ENCODE measurements at regions not wholly inside any gene's neighbourhood (a gene's known extent, or its start where the extent isn't known, plus 50 kb on each side); places are given as distances from the start of the nearest gene placed in this dataset.
"Not testable (repeated sequence)": the region's sequence is repeated elsewhere in the genome, so short reads cannot be mapped to it uniquely, and the experiment has no call there.

DNA sequence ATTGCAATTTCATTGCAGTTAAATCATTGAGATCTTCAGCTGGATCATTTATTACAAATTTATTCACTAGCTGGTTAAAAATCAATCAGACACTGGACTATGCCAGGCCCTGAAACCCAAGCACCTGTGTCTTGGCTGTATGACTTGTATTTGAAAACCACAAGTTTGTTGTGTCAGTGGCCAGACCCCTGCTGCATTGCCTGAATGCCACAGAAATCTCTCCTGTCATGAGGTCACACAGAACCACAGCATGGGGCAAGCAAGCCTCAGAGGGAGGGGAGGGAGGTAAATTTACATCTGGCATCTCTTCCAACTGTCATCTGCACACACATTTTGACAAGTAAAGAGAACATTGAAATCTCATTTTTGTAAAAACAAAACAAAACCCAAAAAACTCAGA is 90.0 kb downstream of the ARRDC3 start:
- no peaks in the 10 kb centered on the region for H3K27me3 ChIP-seq (ENCODE audit: insufficient read depth, low read length)
- peaks cover 16% of the 10 kb centered on the region for H3K4me1 ChIP-seq (ENCODE audit: insufficient read depth, low read length)
- no peak overlapping the region for H3K4me3 ChIP-seq (ENCODE audit: insufficient read depth, low read length)
- no peak overlapping the region for H3K4me2 ChIP-seq (ENCODE audit: insufficient read depth, low read length)
- no peak overlapping the region for H2AFZ ChIP-seq (ENCODE audit: low read length)
- DNase-seq (ENCODE audit: insufficient read length, low spot score, missing footprints): no peak
- H3K9me3 ChIP-seq (ENCODE audit: low read depth, low read length): no peaks in the 10 kb centered on the region
- H4K20me1 ChIP-seq (ENCODE audit: insufficient read depth, low read length): no peaks in the 10 kb centered on the region
- no peaks in the 10 kb centered on the region for H3K36me3 ChIP-seq (ENCODE audit: insufficient read depth, low read length)
- TF ChIP-seq, protein P1, sequence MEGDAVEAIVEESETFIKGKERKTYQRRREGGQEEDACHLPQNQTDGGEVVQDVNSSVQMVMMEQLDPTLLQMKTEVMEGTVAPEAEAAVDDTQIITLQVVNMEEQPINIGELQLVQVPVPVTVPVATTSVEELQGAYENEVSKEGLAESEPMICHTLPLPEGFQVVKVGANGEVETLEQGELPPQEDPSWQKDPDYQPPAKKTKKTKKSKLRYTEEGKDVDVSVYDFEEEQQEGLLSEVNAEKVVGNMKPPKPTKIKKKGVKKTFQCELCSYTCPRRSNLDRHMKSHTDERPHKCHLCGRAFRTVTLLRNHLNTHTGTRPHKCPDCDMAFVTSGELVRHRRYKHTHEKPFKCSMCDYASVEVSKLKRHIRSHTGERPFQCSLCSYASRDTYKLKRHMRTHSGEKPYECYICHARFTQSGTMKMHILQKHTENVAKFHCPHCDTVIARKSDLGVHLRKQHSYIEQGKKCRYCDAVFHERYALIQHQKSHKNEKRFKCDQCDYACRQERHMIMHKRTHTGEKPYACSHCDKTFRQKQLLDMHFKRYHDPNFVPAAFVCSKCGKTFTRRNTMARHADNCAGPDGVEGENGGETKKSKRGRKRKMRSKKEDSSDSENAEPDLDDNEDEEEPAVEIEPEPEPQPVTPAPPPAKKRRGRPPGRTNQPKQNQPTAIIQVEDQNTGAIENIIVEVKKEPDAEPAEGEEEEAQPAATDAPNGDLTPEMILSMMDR (IDR thresholded peaks at IDR 0.05; ENCODE audit: extremely low read depth, low read depth, low read length): no peak
- no peaks in the 10 kb centered on the region for H3K79me2 ChIP-seq (ENCODE audit: insufficient read depth, low read length)
- H3K27ac ChIP-seq (ENCODE audit: low read depth, low read length): no peak overlapping the region

DNA sequence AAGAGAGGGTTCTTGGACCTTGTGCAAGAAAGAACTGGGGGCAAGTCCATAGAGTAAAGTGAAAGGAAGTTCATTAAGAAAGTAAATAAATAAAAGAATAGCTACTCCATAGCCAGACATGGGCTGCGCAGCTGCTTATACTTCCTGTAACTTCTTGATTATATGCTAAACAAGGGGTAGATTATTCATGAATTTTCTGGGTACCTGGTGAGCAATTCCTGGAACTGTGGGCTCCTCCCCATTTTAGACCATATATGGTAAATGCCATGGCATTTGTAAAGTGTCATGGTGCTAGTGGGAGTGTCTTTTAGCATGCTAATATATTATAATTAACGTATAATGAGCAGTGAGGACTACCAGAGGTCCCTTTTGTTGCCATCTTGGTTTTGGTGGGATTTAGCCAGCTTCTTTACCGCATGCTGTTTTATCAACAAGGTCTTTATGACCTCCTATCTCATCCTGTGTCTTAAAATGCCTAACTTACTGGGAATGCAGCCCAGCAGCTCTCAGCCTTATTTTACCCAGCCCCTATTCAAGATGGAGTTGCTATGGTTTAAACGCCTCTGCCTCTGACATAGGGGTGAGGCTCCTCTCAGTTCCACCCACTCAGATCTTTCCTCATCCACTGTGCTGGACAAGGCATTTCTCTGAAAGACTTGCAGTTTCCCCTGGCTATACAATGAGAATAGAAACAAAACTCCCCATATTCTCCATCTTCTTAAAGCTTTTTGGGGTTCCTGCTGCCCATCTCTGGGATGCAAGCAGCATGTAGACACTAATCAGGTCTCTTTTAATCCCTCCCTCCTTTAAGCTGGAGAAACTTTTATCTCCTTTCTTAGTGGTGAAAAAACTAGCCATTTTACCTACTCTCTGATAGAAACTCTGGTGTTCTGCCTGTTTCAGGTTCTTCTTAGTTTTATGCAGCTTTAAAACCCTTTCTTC is 91.2 kb downstream of the ARRDC3 start:
- H2AFZ ChIP-seq (ENCODE audit: low read length): peak overlapping the region; percentile 30
- peaks cover 11% of the 10 kb centered on the region for H3K4me1 ChIP-seq (ENCODE audit: insufficient read depth, low read length)
- H3K4me2 ChIP-seq (ENCODE audit: insufficient read depth, low read length): no peak overlapping the region
- H4K20me1 ChIP-seq (ENCODE audit: insufficient read depth, low read length): no peaks in the 10 kb centered on the region
- no peaks in the 10 kb centered on the region for H3K27me3 ChIP-seq (ENCODE audit: insufficient read depth, low read length)
- no peak for DNase-seq (ENCODE audit: insufficient read length, low spot score, missing footprints)
- TF ChIP-seq, protein P1 (IDR thresholded peaks at IDR 0.05; ENCODE audit: extremely low read depth, low read depth, low read length): no peak
- no peaks in the 10 kb centered on the region for H3K36me3 ChIP-seq (ENCODE audit: insufficient read depth, low read length)
- H3K79me2 ChIP-seq (ENCODE audit: insufficient read depth, low read length): no peaks in the 10 kb centered on the region
- H3K9me3 ChIP-seq (ENCODE audit: low read depth, low read length): no peaks in the 10 kb centered on the region
- no peak overlapping the region for H3K27ac ChIP-seq (ENCODE audit: low read depth, low read length)
- no peak overlapping the region for H3K4me3 ChIP-seq (ENCODE audit: insufficient read depth, low read length)

DNA sequence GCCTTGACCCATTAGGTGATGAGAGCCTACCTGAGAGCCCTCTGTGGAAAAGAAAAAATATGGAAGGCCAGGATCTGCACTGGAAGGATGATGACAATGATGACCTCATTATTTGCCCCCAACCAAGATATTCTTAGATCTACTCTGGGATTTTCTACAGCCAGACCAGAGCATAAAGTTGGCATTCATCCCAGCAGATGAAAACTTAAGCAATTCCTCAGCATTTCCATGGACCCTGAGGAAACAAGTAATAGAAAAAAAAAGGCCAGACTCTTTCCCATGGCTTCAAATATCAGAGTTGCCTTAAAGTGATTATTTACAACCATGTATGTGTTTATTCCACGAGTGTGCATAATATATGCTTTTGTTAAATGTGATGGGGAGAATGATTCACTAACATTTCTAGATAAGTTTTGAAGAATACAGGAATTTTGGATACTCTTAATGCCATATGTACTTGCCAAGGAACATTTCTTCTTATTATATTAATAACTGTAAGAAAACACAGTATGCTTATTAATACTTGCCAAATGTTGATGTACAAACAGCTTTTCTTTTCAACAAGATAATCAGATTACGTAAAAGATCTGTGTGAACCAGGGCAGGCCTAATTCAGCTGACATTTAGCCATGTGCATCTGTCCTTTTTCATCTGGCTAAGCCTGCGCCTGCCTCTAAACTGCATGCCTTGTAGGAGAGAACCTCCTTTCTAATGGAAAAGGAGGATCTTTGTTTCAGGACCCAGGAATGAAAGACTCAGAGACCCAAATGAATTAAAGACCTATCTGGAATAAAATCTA is 94.8 kb downstream of the ARRDC3 start:
- no peaks in the 10 kb centered on the region for H3K27me3 ChIP-seq (ENCODE audit: insufficient read depth, low read length)
- no peak for DNase-seq (ENCODE audit: insufficient read length, low spot score, missing footprints)
- H3K4me1 ChIP-seq (ENCODE audit: insufficient read depth, low read length): peaks cover 9% of the 10 kb centered on the region
- TF ChIP-seq, protein P1 (IDR thresholded peaks at IDR 0.05; ENCODE audit: extremely low read depth, low read depth, low read length): no peak
- no peak overlapping the region for H2AFZ ChIP-seq (ENCODE audit: low read length)
- no peak overlapping the region for H3K27ac ChIP-seq (ENCODE audit: low read depth, low read length)
- H4K20me1 ChIP-seq (ENCODE audit: insufficient read depth, low read length): no peaks in the 10 kb centered on the region
- no peaks in the 10 kb centered on the region for H3K79me2 ChIP-seq (ENCODE audit: insufficient read depth, low read length)
- H3K36me3 ChIP-seq (ENCODE audit: insufficient read depth, low read length): no peaks in the 10 kb centered on the region
- H3K4me3 ChIP-seq (ENCODE audit: insufficient read depth, low read length): no peak overlapping the region
- H3K9me3 ChIP-seq (ENCODE audit: low read depth, low read length): no peaks in the 10 kb centered on the region
- no peak overlapping the region for H3K4me2 ChIP-seq (ENCODE audit: insufficient read depth, low read length)

DNA sequence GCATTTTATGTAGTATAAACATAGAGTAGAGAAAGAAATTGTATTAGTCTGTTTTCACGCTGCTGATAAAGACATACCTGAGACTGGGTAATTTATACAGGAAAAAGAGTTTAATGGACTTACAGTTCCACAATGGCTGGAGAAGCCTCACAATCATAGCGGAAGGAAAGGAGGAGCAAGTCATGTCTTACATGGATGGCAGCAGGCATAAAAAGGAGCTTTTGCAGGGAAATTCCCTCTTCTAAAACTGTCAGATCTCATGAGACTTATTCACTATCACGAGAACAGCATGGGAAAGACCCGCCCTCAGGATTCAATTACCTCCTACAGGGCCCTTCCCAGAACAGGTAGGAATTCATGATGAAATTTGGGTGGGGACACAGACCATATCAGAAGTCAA is 98.1 kb downstream of the ARRDC3 start:
- not testable (repeated sequence) for H3K27ac ChIP-seq (ENCODE audit: low read depth, low read length); H3K9me3 ChIP-seq (ENCODE audit: low read depth, low read length); H3K79me2 ChIP-seq (ENCODE audit: insufficient read depth, low read length); H3K4me2 ChIP-seq (ENCODE audit: insufficient read depth, low read length); DNase-seq (ENCODE audit: insufficient read length, low spot score, missing footprints); H4K20me1 ChIP-seq (ENCODE audit: insufficient read depth, low read length); H3K36me3 ChIP-seq (ENCODE audit: insufficient read depth, low read length); H2AFZ ChIP-seq (ENCODE audit: low read length); H3K4me3 ChIP-seq (ENCODE audit: insufficient read depth, low read length); H3K27me3 ChIP-seq (ENCODE audit: insufficient read depth, low read length)
- peaks cover 28% of the 10 kb centered on the region for H3K4me1 ChIP-seq (ENCODE audit: insufficient read depth, low read length)
